C4-2B (cell line): ENCODE measurements at regions not wholly inside any gene's neighbourhood (a gene's known extent, or its start where the extent isn't known, plus 50 kb on each side); places are given as distances from the start of the nearest gene placed in this dataset.

Experiments
- H3K27ac ChIP-seq: fragments of 450-650 bp; 2 replicates; pipeline ENCODE4 v1.5.1; 2017
- CTCF ChIP-seq: fragments of 450-650 bp; conservative IDR thresholded peaks from 2 replicates; pipeline ENCODE4 v1.5.1; 2017; ENCODE audit warnings: mild to moderate bottlenecking
- ZFX ChIP-seq: fragments of 450-650 bp; IDR thresholded peaks from 2 replicates; pipeline ENCODE4 v1.6.1; 2017

- no peak for TF ChIP-seq CTCF
- TF ChIP-seq ZFX: no peak
- no peak overlapping the region for H3K27ac ChIP-seq
Measured at GRCh38 chr15:70492240-70493177, 270.8 kb downstream of the UACA start.

GRCh38 chr15:70491641-70492040 lies 271.7 kb downstream of the UACA start:
- no peak for TF ChIP-seq CTCF
- H3K27ac ChIP-seq: no peak overlapping the region

GRCh38 chr15:70491201-70491621 lies 272.1 kb downstream of the UACA start:
- TF ChIP-seq CTCF (no peak), ZFX (no peak)
- H3K27ac ChIP-seq: no peak overlapping the region

GRCh38 chr15:70490838-70491155 lies 272.6 kb downstream of the UACA start:
- no peak overlapping the region for H3K27ac ChIP-seq
- no peak for TF ChIP-seq CTCF
- no peak for TF ChIP-seq ZFX

GRCh38 chr15:70490148-70490837 lies 273.1 kb downstream of the UACA start:
- no peak for TF ChIP-seq CTCF
- no peak overlapping the region for H3K27ac ChIP-seq

- no peak overlapping the region for H3K27ac ChIP-seq
- TF ChIP-seq ZFX (no peak), CTCF (no peak)
Measured at GRCh38 chr15:70488941-70489848, 274.2 kb downstream of the UACA start.
